ENCODE measurements at regions not wholly inside any gene's neighbourhood (a gene's known extent, or its start where the extent isn't known, plus 50 kb on each side); places are given as distances from the start of the nearest gene placed in this dataset.
A peak's percentile ranks its signal among the peaks of the same experiment; 100 is the strongest.

- no peaks in the 10 kb centered on the region for H3K36me3 ChIP-seq
- DNase-seq (ENCODE audit: low spot score) = no peak
- no peaks in the 10 kb centered on the region for H3K9me3 ChIP-seq
- no peak overlapping the region for H3K4me3 ChIP-seq
- no peaks in the 10 kb centered on the region for H3K27me3 ChIP-seq
- no peak for TF ChIP-seq CTCF (IDR thresholded peaks at IDR 0.05)
- H3K27ac ChIP-seq = peak overlapping the region; percentile 55 to 75
- H3K4me1 ChIP-seq = peaks cover 0 to 44% of the 10 kb centered on the region in 2 donors
Measured at GRCh38 chr3:30498587-30498967, 107.8 kb upstream of the TGFBR2 start.

- no peaks in the 10 kb centered on the region for H3K27me3 ChIP-seq
- no peaks in the 10 kb centered on the region for H3K36me3 ChIP-seq
- no peak for TF ChIP-seq CTCF (IDR thresholded peaks at IDR 0.05)
- peaks cover 0 to 29% of the 10 kb centered on the region in 2 donors for H3K4me1 ChIP-seq
- no peak overlapping the region for H3K27ac ChIP-seq
- no peaks in the 10 kb centered on the region for H3K9me3 ChIP-seq
- no peak for DNase-seq (ENCODE audit: low spot score)
- no peak overlapping the region for H3K4me3 ChIP-seq
Measured at GRCh38 chr3:30500666-30501399, 105.6 kb upstream of the TGFBR2 start.

- H3K27me3 ChIP-seq = no peaks in the 10 kb centered on the region
- H3K27ac ChIP-seq = no peak overlapping the region
- H3K4me1 ChIP-seq = peaks cover 0 to 22% of the 10 kb centered on the region in 2 donors
- TF ChIP-seq CTCF (IDR thresholded peaks at IDR 0.05) = no peak
- H3K9me3 ChIP-seq = no peaks in the 10 kb centered on the region
- H3K36me3 ChIP-seq = no peaks in the 10 kb centered on the region
- no peak overlapping the region for H3K4me3 ChIP-seq
- DNase-seq (ENCODE audit: low spot score) = no peak
Measured at GRCh38 chr3:30501526-30501925, 104.9 kb upstream of the TGFBR2 start.

- H3K27me3 ChIP-seq = no peaks in the 10 kb centered on the region
- no peak for TF ChIP-seq CTCF (IDR thresholded peaks at IDR 0.05)
- H3K9me3 ChIP-seq = no peaks in the 10 kb centered on the region
- DNase-seq (ENCODE audit: low spot score) = no peak
- H3K36me3 ChIP-seq = no peaks in the 10 kb centered on the region
- H3K4me3 ChIP-seq = no peak overlapping the region
- H3K4me1 ChIP-seq = peaks cover 0 to 16% of the 10 kb centered on the region in 2 donors
- H3K27ac ChIP-seq = no peak overlapping the region
Measured at GRCh38 chr3:30502051-30502741, 104.2 kb upstream of the TGFBR2 start.

- Histone ChIP-seq H3K9me3 (no peaks in the 10 kb centered on the region), H3K4me3 (no peak overlapping the region), H3K27ac (no peak overlapping the region), H3K27me3 (no peaks in the 10 kb centered on the region), H3K4me1 (peaks cover 0 to 10% of the 10 kb centered on the region in 2 donors), H3K36me3 (no peaks in the 10 kb centered on the region)
- no peak for TF ChIP-seq CTCF (IDR thresholded peaks at IDR 0.05)
- DNase-seq (ENCODE audit: low spot score) = no peak
Measured at GRCh38 chr3:30502742-30503073, 103.7 kb upstream of the TGFBR2 start.
